ENCODE measurements at regions not wholly inside any gene's neighbourhood (a gene's known extent, or its start where the extent isn't known, plus 50 kb on each side); places are given as distances from the start of the nearest gene placed in this dataset.

DNA sequence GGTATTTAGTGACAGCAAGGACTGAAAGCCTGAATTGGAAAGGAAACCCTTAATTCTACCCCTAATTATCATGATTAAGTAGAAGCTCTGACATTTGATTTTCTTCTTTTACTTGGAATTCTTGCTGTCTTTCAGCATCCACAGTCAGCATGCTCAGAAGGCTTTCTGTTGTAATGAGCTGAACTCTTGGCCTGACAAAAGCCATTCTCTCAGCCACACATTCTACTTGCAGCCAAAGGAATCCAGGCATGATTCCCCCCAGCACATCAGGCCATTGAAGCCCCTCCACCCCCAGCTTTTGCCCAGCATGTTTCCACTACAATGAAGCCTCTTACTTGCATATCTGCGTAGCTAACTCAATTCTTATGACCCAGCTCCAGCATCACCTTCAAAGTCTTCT lies 94.3 kb upstream of the FRMD4A start:
- no peaks in the 10 kb centered on the region for H3F3A ChIP-seq (ENCODE audit: low read depth)
- no peaks in the 10 kb centered on the region for H4K20me1 ChIP-seq (ENCODE audit: insufficient read depth, low read length, poor library complexity, severe bottlenecking)
- H3K9ac ChIP-seq (ENCODE audit: low read depth, low read length, poor library complexity, severe bottlenecking): no peak overlapping the region
- H3K36me3 ChIP-seq (ENCODE audit: insufficient read depth, low read length): no peaks in the 10 kb centered on the region
- no peaks in the 10 kb centered on the region for H3K79me2 ChIP-seq (ENCODE audit: insufficient read depth, low read length)
- no peaks in the 10 kb centered on the region for H3K9me2 ChIP-seq (replicated peaks; ENCODE audit: low read depth, low read length)
- no peaks in the 10 kb centered on the region for H3K27me3 ChIP-seq (ENCODE audit: insufficient read depth, low read length, poor library complexity, severe bottlenecking)
- no peak overlapping the region for H3K4me3 ChIP-seq (ENCODE audit: low read length, poor library complexity, severe bottlenecking)
- no peaks in the 10 kb centered on the region for H3K9me3 ChIP-seq (ENCODE audit: insufficient read depth, low read depth, low read length)
- H2AFZ ChIP-seq (ENCODE audit: low read length): no peak overlapping the region
- H3K4me1 ChIP-seq (ENCODE audit: insufficient read depth, low read length, poor library complexity, severe bottlenecking): no peaks in the 10 kb centered on the region
- TF ChIP-seq, protein P1, sequence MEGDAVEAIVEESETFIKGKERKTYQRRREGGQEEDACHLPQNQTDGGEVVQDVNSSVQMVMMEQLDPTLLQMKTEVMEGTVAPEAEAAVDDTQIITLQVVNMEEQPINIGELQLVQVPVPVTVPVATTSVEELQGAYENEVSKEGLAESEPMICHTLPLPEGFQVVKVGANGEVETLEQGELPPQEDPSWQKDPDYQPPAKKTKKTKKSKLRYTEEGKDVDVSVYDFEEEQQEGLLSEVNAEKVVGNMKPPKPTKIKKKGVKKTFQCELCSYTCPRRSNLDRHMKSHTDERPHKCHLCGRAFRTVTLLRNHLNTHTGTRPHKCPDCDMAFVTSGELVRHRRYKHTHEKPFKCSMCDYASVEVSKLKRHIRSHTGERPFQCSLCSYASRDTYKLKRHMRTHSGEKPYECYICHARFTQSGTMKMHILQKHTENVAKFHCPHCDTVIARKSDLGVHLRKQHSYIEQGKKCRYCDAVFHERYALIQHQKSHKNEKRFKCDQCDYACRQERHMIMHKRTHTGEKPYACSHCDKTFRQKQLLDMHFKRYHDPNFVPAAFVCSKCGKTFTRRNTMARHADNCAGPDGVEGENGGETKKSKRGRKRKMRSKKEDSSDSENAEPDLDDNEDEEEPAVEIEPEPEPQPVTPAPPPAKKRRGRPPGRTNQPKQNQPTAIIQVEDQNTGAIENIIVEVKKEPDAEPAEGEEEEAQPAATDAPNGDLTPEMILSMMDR (conservative IDR thresholded peaks at IDR 0.05; ENCODE audit: low read length): no peak
- TF ChIP-seq EZH2phosphoT487 (IDR thresholded peaks at IDR 0.05; ENCODE audit: borderline replicate concordance): no peak
- H3K4me2 ChIP-seq (ENCODE audit: low read depth, low read length, poor library complexity, severe bottlenecking): no peak overlapping the region

GRCh38 chr10:14423111-14423744 lies 92.5 kb upstream of the FRMD4A start:
- Histone ChIP-seq H3K9ac (ENCODE audit: low read depth, low read length, poor library complexity, severe bottlenecking) (no peak overlapping the region), H3K27me3 (ENCODE audit: insufficient read depth, low read length, poor library complexity, severe bottlenecking) (no peaks in the 10 kb centered on the region), H3K36me3 (ENCODE audit: insufficient read depth, low read length) (no peaks in the 10 kb centered on the region), H3K4me1 (ENCODE audit: insufficient read depth, low read length, poor library complexity, severe bottlenecking) (no peaks in the 10 kb centered on the region), H3F3A (ENCODE audit: low read depth) (no peaks in the 10 kb centered on the region), H2AFZ (ENCODE audit: low read length) (no peak overlapping the region), H3K9me2 (replicated peaks; ENCODE audit: low read depth, low read length) (no peaks in the 10 kb centered on the region), H4K20me1 (ENCODE audit: insufficient read depth, low read length, poor library complexity, severe bottlenecking) (no peaks in the 10 kb centered on the region), H3K4me3 (ENCODE audit: low read length, poor library complexity, severe bottlenecking) (no peak overlapping the region), H3K9me3 (ENCODE audit: insufficient read depth, low read depth, low read length) (no peaks in the 10 kb centered on the region), H3K4me2 (ENCODE audit: low read depth, low read length, poor library complexity, severe bottlenecking) (no peak overlapping the region), H3K79me2 (ENCODE audit: insufficient read depth, low read length) (no peaks in the 10 kb centered on the region)
- TF ChIP-seq, protein P1 (conservative IDR thresholded peaks at IDR 0.05; ENCODE audit: low read length): no peak
- no peak for TF ChIP-seq EZH2phosphoT487 (IDR thresholded peaks at IDR 0.05; ENCODE audit: borderline replicate concordance)

GRCh38 chr10:14422431-14422830 lies 91.7 kb upstream of the FRMD4A start:
- Histone ChIP-seq H3F3A (ENCODE audit: low read depth) (no peaks in the 10 kb centered on the region), H3K4me1 (ENCODE audit: insufficient read depth, low read length, poor library complexity, severe bottlenecking) (no peaks in the 10 kb centered on the region)
- TF ChIP-seq, protein P1 (conservative IDR thresholded peaks at IDR 0.05; ENCODE audit: low read length): no peak
- TF ChIP-seq EZH2phosphoT487 (IDR thresholded peaks at IDR 0.05; ENCODE audit: borderline replicate concordance): no peak

More at GRCh38 chr10:14422431-14422830, 91.7 kb upstream of the FRMD4A start:
- H2AFZ ChIP-seq (ENCODE audit: low read length): no peak overlapping the region
- no peak overlapping the region for H3K4me2 ChIP-seq (ENCODE audit: low read depth, low read length, poor library complexity, severe bottlenecking)
- H3K36me3 ChIP-seq (ENCODE audit: insufficient read depth, low read length): no peaks in the 10 kb centered on the region
- no peaks in the 10 kb centered on the region for H3K9me3 ChIP-seq (ENCODE audit: insufficient read depth, low read depth, low read length)
- no peaks in the 10 kb centered on the region for H3K9me2 ChIP-seq (replicated peaks; ENCODE audit: low read depth, low read length)
- H3K27me3 ChIP-seq (ENCODE audit: insufficient read depth, low read length, poor library complexity, severe bottlenecking): no peaks in the 10 kb centered on the region
- H4K20me1 ChIP-seq (ENCODE audit: insufficient read depth, low read length, poor library complexity, severe bottlenecking): no peaks in the 10 kb centered on the region
- no peaks in the 10 kb centered on the region for H3K79me2 ChIP-seq (ENCODE audit: insufficient read depth, low read length)
- no peak overlapping the region for H3K4me3 ChIP-seq (ENCODE audit: low read length, poor library complexity, severe bottlenecking)
- H3K9ac ChIP-seq (ENCODE audit: low read depth, low read length, poor library complexity, severe bottlenecking): no peak overlapping the region

Measured in Loucy (cell line).